DOHH2 (cell line): ENCODE measurements at regions not wholly inside any gene's neighbourhood (a gene's known extent, or its start where the extent isn't known, plus 50 kb on each side); places are given as distances from the start of the nearest gene placed in this dataset.

ENCODE experiments used
- CTCF ChIP-seq: fragments of 200-600 bp; sonication (generic); IDR thresholded peaks from one replicate; pipeline ENCODE4 v1.5.1; 2014; ENCODE audit warnings: antibody characterized with exemption, mild to moderate bottlenecking, low read depth, low read length; ENCODE audit not compliant: poor library complexity, severe bottlenecking
- EZH2phosphoT487 ChIP-seq: fragments of 200-600 bp; sonication (generic); IDR thresholded peaks from 2 replicates; pipeline ENCODE4 v1.6.1; 2017; ENCODE audit warnings: borderline replicate concordance, mild to moderate bottlenecking, antibody characterized with exemption, low read length, moderate library complexity, mixed read lengths

- TF ChIP-seq CTCF (no peak), EZH2phosphoT487 (no peak)
Measured at GRCh38 chr14:98766818-98767217, 505.2 kb downstream of the BCL11B start.
